ENCODE measurements at regions not wholly inside any gene's neighbourhood (a gene's known extent, or its start where the extent isn't known, plus 50 kb on each side); places are given as distances from the start of the nearest gene placed in this dataset.

DNA sequence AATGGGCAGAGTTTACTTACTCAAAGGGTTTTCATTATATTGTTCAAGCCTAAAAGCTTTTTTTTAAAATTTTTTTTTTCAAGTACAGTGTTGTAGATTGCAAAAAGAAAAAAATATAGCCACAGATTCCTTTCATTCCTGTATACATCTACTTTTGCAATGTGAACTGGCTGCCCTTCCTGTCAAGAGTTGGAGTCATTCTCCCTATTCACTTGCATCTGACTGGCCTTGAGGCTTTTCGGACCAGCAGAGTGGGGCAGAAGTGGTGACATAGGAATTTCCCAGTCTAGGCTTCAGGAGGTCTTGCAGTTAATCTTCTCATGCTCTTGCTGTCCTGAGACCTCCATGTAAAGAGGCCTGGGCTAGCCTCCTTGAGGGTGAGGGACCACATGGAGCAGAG lies 218.3 kb upstream of the CFAP20DC start:
- TF ChIP-seq, protein P1, sequence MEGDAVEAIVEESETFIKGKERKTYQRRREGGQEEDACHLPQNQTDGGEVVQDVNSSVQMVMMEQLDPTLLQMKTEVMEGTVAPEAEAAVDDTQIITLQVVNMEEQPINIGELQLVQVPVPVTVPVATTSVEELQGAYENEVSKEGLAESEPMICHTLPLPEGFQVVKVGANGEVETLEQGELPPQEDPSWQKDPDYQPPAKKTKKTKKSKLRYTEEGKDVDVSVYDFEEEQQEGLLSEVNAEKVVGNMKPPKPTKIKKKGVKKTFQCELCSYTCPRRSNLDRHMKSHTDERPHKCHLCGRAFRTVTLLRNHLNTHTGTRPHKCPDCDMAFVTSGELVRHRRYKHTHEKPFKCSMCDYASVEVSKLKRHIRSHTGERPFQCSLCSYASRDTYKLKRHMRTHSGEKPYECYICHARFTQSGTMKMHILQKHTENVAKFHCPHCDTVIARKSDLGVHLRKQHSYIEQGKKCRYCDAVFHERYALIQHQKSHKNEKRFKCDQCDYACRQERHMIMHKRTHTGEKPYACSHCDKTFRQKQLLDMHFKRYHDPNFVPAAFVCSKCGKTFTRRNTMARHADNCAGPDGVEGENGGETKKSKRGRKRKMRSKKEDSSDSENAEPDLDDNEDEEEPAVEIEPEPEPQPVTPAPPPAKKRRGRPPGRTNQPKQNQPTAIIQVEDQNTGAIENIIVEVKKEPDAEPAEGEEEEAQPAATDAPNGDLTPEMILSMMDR (IDR thresholded peaks at IDR 0.05), result no peak
- TF ChIP-seq POLR2A (IDR thresholded peaks at IDR 0.05), result no peak
